ENCODE measurements at regions not wholly inside any gene's neighbourhood (a gene's known extent, or its start where the extent isn't known, plus 50 kb on each side); places are given as distances from the start of the nearest gene placed in this dataset.

- no peak for DNase-seq
Measured at GRCh38 chr11:80163441-80163840, 722.6 kb upstream of the TENM4 start.

GRCh38 chr11:80163011-80163410 is 722.2 kb upstream of the TENM4 start:
- no peak for DNase-seq

GRCh38 chr11:80162387-80162786 is 721.6 kb upstream of the TENM4 start:
- no peak for DNase-seq

DNA sequence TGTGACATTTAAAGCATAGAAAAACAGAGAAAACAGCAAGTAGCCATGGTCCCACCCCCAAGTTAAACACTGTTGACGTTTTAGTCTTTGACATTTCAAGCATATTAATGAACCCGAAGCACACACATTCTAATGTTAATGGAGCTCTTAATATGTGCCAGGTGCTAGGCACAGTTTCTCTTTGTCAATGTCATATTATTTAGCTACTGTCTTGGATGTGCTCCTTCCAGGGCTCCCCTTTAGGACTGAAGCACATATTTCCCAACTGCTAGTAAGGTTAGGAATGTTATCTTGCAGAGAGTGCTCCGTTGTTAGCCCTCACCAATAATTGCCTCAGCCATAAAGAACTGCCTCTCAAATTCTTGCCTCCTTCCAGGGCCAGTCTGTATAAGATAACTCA is 716.6 kb upstream of the TENM4 start:
- DNase-seq, result no peak

DNA sequence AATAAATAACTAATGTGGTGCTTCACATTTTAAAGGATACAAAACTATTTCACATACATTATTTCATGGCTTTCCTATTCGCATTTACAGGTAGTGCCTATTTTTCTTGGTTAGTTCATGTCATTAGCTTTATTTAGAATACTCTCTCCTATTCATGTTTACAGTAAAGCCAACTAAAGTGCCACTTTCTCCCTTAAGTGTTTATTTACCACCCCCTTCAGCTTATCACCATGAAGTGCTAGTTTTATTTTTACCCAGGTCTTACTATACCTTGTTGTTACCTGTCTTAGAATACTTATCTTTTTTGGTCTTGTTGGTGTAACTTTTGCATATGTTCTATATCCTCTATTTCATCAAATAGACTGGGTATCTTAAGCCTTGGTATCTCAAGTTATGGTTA is 715.2 kb upstream of the TENM4 start:
- DNase-seq, result no peak

GRCh38 chr11:80155412-80156017 is 714.7 kb upstream of the TENM4 start:
- DNase-seq, result no peak

GRCh38 chr11:80146232-80146631 is 705.4 kb upstream of the TENM4 start:
- no peak for DNase-seq

- DNase-seq, result no peak
Measured at GRCh38 chr11:80144897-80145594, 704.2 kb upstream of the TENM4 start.

DNA sequence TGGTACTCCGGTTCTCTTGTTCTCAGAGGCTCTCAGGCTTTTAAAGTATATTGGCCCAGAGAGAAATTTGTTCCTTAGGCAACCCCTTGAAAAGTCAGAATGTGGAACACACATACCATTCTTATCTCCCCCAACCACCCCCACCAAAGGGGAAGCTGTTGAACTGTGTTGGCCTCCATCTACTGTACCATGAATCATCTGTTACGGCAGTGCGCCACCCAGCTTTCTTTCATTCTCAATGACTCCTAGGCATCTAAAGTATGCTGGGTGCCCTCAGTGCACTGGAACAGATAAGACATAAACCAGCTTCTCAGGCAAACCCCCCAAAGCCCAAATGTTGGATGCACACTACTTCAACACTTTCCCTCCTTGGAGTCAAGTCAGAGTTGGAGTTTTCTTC is 696.2 kb upstream of the TENM4 start:
- no peak for DNase-seq

GRCh38 chr11:80129396-80129795 is 688.6 kb upstream of the TENM4 start:
- no peak for DNase-seq

DNA sequence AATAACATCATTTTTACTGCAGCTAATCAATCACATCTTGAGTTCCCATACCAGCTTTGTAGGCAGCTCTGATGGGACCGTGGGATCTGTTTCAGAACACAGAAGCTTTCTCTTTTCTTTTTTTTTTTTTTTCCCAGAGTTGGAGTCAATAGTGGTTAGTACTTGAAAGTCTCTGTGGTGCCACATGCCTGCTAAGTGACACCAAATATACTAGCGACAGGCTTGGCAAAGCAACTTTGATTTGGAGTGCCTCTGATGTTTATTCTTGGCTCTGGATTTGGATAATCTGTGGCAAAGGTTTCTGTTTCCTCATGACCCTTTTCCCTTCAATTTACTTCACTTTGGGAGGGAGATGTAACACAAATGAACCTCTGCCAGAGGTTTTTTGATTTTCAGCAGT is 681.4 kb upstream of the TENM4 start:
- DNase-seq, result no peak

DNA sequence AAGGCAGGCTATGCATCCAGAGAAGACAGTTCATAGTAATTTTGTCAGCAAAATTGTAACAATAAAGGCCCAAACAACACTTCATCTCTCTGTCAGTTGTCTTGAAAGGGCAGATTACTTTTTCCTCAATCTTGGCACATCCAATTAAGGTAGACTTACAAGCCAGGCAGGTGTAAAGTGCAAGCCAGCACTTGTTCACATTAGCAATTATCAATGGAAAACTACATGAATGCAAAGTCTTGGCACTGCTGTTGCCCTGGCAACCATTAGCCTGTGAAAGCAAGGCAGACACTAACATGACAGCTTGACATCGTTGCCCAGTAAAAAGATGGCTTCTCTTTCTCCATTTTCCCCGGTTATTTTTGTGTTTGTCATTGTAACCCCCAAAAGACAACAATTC is 677.2 kb upstream of the TENM4 start:
- DNase-seq, result no peak

- DNase-seq, result no peak
Measured at GRCh38 chr11:80116796-80117195, 676.0 kb upstream of the TENM4 start.

GRCh38 chr11:80109652-80110051 is 668.8 kb upstream of the TENM4 start:
- DNase-seq, result no peak

DNA sequence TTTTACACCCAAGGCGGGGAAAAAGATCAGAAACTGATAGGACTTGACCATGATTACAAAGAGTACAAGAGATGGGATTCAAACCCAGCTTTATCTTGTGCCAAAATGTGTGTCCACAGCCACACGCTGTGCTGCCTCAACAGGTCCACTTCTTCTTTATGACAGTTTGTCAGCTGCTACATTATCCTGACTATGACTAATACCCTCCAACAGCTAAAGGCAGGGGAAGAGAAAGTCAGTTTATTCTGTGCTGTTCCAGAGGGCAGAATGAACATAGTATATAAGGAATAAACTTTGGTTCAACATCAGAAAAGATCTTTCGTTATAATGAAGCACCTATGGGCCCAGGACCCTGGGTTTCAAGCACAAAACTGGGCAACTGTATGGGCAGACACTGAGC is 668.2 kb upstream of the TENM4 start:
- no peak for DNase-seq

DNA sequence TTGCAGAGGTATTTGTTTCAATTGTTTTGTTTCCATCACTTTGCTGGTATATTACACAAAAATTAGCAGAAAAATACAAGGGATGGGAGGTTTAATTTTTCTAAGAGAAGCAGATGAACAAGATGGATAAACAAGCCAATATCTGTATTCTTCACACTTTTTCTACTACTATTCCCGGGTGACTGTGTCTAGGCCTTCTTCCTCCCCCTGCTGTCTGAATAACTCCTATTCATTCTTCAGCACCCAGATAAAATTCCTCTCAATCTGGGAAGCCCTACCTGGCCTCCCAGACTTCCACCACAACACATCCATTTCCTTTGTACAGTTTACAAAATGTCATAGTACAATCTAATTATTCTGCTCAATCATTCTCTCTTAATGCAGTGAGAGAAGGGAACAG is 666.6 kb upstream of the TENM4 start:
- no peak for DNase-seq

GRCh38 chr11:80104191-80104590 is 663.4 kb upstream of the TENM4 start:
- DNase-seq, result no peak

GRCh38 chr11:80103142-80103859 is 662.5 kb upstream of the TENM4 start:
- no peak for DNase-seq

GRCh38 chr11:80097146-80097545 is 656.3 kb upstream of the TENM4 start:
- DNase-seq, result no peak

DNA sequence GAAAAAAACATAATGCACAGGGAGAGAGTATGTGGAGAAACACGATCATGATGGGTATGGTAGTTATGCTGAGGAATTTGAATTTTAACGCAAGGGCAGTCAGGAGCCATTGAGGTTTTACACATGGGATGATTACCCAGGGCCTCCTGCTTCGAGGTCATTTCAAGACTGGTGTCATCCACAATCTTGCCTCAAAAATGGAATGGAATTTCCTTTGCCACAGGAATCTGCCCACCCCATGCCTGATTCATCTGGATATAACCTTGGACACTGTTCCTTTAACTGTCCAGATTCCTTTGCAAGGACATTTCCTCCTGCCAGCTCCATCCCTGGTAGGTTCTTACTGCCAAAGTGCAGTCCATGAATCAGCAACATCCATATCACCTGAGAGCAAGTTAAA is 655.9 kb upstream of the TENM4 start:
- no peak for DNase-seq

- DNase-seq, result no peak
Measured at GRCh38 chr11:80086496-80087055, 645.7 kb upstream of the TENM4 start.

GRCh38 chr11:80085563-80085962 is 644.7 kb upstream of the TENM4 start:
- DNase-seq, result no peak

- DNase-seq, result no peak
Measured at GRCh38 chr11:80084608-80085007, 643.8 kb upstream of the TENM4 start.

DNA sequence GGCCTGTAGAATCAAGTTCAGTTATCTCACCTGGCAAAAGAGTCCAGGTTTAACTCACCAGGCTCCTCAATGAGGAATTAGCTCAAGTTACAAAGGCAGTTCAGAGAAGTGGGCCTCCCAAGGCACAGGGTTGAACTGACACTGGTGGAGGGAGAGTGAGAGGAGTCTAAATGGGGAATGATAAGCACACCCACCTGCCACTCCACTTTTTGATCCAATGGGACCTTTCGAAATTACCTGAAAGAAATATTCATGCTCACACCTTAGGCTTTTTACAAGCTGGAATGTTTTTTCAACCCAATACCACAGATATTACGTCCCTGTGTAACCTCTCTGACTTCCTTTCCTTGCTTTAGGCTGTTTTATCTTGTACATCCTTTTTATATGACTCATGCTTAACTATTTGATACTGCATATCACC is 642.7 kb upstream of the TENM4 start:
- DNase-seq, result no peak

All from activated CD8-positive, alpha-beta memory T cell treated with anti-CD3 and anti-CD28 coated beads, Interleukin-2, amount 50 U/mL, for 4 hours (primary cell).